Caco-2 (cell line): ENCODE measurements at regions not wholly inside any gene's neighbourhood (a gene's known extent, or its start where the extent isn't known, plus 50 kb on each side); places are given as distances from the start of the nearest gene placed in this dataset.

Source experiments
- BruUV-seq: library from RNA; stranded (reverse); fragments of 400-500 nt; replicated peaks from 2 replicates; lab custom pipeline; 2021; lab: Mats Ljungman, UMichigan
- CTCF ChIA-PET: fragments of 300-600 bp; sonication (Branson Sonifier 250); formaldehyde crosslinking; loops from one replicate; lab custom pipeline; 2022; ENCODE audit warnings: antibody characterized with exemption; lab: Charles Lee
- POLR2A ChIA-PET: fragments of 300-600 bp; sonication (Branson Sonifier 250); formaldehyde crosslinking; loops from one replicate; lab custom pipeline; 2022; ENCODE audit warnings: antibody characterized with exemption; lab: Charles Lee
- DNase-seq, 2 experiments: peaks; one replicate each; pipeline versions ENCODE4 v3.0.0 to v3.0.0-alpha.2; 2020 to 2022
- H3K27me3 ChIP-seq: replicated peaks from 2 replicates; pipeline ENCODE4 v1.6.0; 2011; ENCODE audit warnings: low read length; ENCODE audit not compliant: control insufficient read depth, insufficient read depth
- H3K36me3 ChIP-seq: 2 replicates; pipeline ENCODE4 v1.5.1; 2011; ENCODE audit warnings: low read length; ENCODE audit not compliant: control insufficient read depth, insufficient read depth
- H3K4me1 ChIP-seq: fragments of 250-450 bp; sonication (Bioruptor Pico); 2 replicates; pipeline ENCODE4 v1.5.1; 2020; ENCODE audit warnings: mild to moderate bottlenecking
- H3K4me3 ChIP-seq: 2 replicates; pipeline ENCODE4 v1.5.1; 2011; ENCODE audit warnings: low read depth, mild to moderate bottlenecking, control low read depth, low read length
- H3K9me3 ChIP-seq: fragments of 250-450 bp; sonication (Bioruptor Pico); 2 replicates; pipeline ENCODE4 v1.5.1; 2020; ENCODE audit warnings: mild to moderate bottlenecking, moderate library complexity
- H3K27ac Mint-ChIP-seq: one replicate; pipeline ENCODE4 v1.8.0; 2022; ENCODE audit warnings: mixed read lengths; ENCODE audit not compliant: unreplicated experiment
- H3K27me3 Mint-ChIP-seq: one replicate; pipeline ENCODE4 v1.8.0; 2022; ENCODE audit warnings: mixed read lengths; ENCODE audit not compliant: insufficient read depth, unreplicated experiment
- H3K36me3 Mint-ChIP-seq: one replicate; pipeline ENCODE4 v1.8.0; 2022; ENCODE audit warnings: mild to moderate bottlenecking, mixed read lengths; ENCODE audit not compliant: insufficient read depth, unreplicated experiment
- H3K4me1 Mint-ChIP-seq: one replicate; pipeline ENCODE4 v1.8.0; 2022; ENCODE audit warnings: low read depth, mixed read lengths; ENCODE audit not compliant: unreplicated experiment
- H3K4me3 Mint-ChIP-seq: one replicate; pipeline ENCODE4 v1.8.0; 2022; ENCODE audit warnings: mild to moderate bottlenecking, moderate library complexity, mixed read lengths; ENCODE audit not compliant: unreplicated experiment
- H3K9me3 Mint-ChIP-seq: one replicate; pipeline ENCODE4 v1.8.0; 2022; ENCODE audit warnings: mixed read lengths; ENCODE audit not compliant: unreplicated experiment
- CTCF ChIP-seq, 2 experiments: fragments of 200-600 bp in 1 of 2; IDR thresholded peaks; 1 replicate in 1 of 2; 2 replicates in 1 of 2; pipeline versions ENCODE4 v1.5.1 to v1.8.0; 2011 to 2022; ENCODE audit warnings: antibody characterized with exemption in 1 of 2, control low read depth in 1 of 2, inconsistent platforms in 1 of 2, low read depth in 1 of 2, low read length in 1 of 2, mild to moderate bottlenecking in 1 of 2, moderate library complexity in 1 of 2; ENCODE audit not compliant: insufficient read depth in 1 of 2, severe bottlenecking in 1 of 2, unreplicated experiment in 1 of 2
- intact Hi-C: fragments of 100-400 bp; cut with micrococcal nuclease; formaldehyde crosslinking; loops from one replicate; pipeline ENCODE4 v1.10.0; 2022; ENCODE audit not compliant: unreplicated experiment

GRCh38 chr6:10259671-10260070 is 155.2 kb downstream of the TFAP2A start:
- no TSS peak for BruUV-seq
- intact Hi-C loops = loop anchor here (5.0 to 10.0 kb wide), 2 partner anchors 143 to 225 kb away; no protein-coding TSS in a partner anchor

GRCh38 chr6:10258341-10258740 is 156.5 kb downstream of the TFAP2A start:
- no peaks in the 10 kb centered on the region for H3K27me3 Mint-ChIP-seq
- BruUV-seq = no TSS peak
- no peak for DNase-seq
- TF ChIP-seq CTCF (IDR thresholded peaks at IDR 0.05; ENCODE audit: insufficient read depth in 1 of 2, low read depth in 1 of 2, low read length in 1 of 2, severe bottlenecking in 1 of 2, unreplicated experiment in 1 of 2) = no peak
- Histone ChIP-seq H3K27me3 (no peaks in the 10 kb centered on the region), H3K4me1 (peaks cover 4% of the 10 kb centered on the region; the same call in 1 of the 2 replicates), H3K9me3 (no peaks in the 10 kb centered on the region), H3K4me3 (no peak overlapping the region), H3K36me3 (no peaks in the 10 kb centered on the region)
- no peaks in the 10 kb centered on the region for H3K36me3 Mint-ChIP-seq
- no peak overlapping the region for H3K4me3 Mint-ChIP-seq
- ChIA-PET CTCF (no interaction called here), POLR2A (no interaction called here)
- no peaks in the 10 kb centered on the region for H3K4me1 Mint-ChIP-seq
- intact Hi-C loops = loop anchor here (5.0 to 10.0 kb wide), 2 partner anchors 144 to 224 kb away; no protein-coding TSS in a partner anchor
- H3K27ac Mint-ChIP-seq = no peak overlapping the region
- peaks cover 13% of the 10 kb centered on the region for H3K9me3 Mint-ChIP-seq

More at GRCh38 chr6:10259671-10260070, 155.2 kb downstream of the TFAP2A start:
- POLR2A ChIA-PET = no interaction called here
- Histone ChIP-seq H3K27me3 (no peaks in the 10 kb centered on the region), H3K4me1 (no peaks in the 10 kb centered on the region), H3K4me3 (no peak overlapping the region), H3K36me3 (no peaks in the 10 kb centered on the region), H3K9me3 (no peaks in the 10 kb centered on the region)
- DNase-seq = no peak
- peaks cover 13% of the 10 kb centered on the region for H3K9me3 Mint-ChIP-seq
- H3K27ac Mint-ChIP-seq = no peak overlapping the region
- no peaks in the 10 kb centered on the region for H3K4me1 Mint-ChIP-seq
- TF ChIP-seq CTCF (IDR thresholded peaks at IDR 0.05; ENCODE audit: insufficient read depth in 1 of 2, low read depth in 1 of 2, low read length in 1 of 2, severe bottlenecking in 1 of 2, unreplicated experiment in 1 of 2) = no peak
- CTCF ChIA-PET = no interaction called here
- H3K36me3 Mint-ChIP-seq = no peaks in the 10 kb centered on the region
- H3K27me3 Mint-ChIP-seq = no peaks in the 10 kb centered on the region
- H3K4me3 Mint-ChIP-seq = no peak overlapping the region

GRCh38 chr6:10256113-10256690 is 158.7 kb downstream of the TFAP2A start:
- H3K4me1 ChIP-seq = peaks cover 7% of the 10 kb centered on the region; the same call in 1 of the 2 replicates
- H3K36me3 Mint-ChIP-seq = no peaks in the 10 kb centered on the region
- no peaks in the 10 kb centered on the region for H3K9me3 ChIP-seq
- intact Hi-C loops = loop anchor here (5.0 to 10.0 kb wide), 2 partner anchors 146 to 221 kb away; no protein-coding TSS in a partner anchor
- TF ChIP-seq CTCF (IDR thresholded peaks at IDR 0.05; ENCODE audit: insufficient read depth in 1 of 2, low read depth in 1 of 2, low read length in 1 of 2, severe bottlenecking in 1 of 2, unreplicated experiment in 1 of 2) = peak; percentile 40 to 54
- no peaks in the 10 kb centered on the region for H3K27me3 Mint-ChIP-seq
- no peaks in the 10 kb centered on the region for H3K36me3 ChIP-seq
- no peaks in the 10 kb centered on the region for H3K27me3 ChIP-seq
- H3K27ac Mint-ChIP-seq = no peak overlapping the region
- ChIA-PET POLR2A (no interaction called here), CTCF (interaction anchor here (0.9 kb wide), 1 partner anchor 185 kb away, joined by 3 read pairs; no protein-coding TSS in a partner anchor)
- no peak overlapping the region for H3K4me3 Mint-ChIP-seq
- H3K9me3 Mint-ChIP-seq = peaks cover 13% of the 10 kb centered on the region
- peak in 1 of 2 experiments; percentile 16 for DNase-seq
- H3K4me1 Mint-ChIP-seq = peaks cover under 1% of the 10 kb centered on the region
- no peak overlapping the region for H3K4me3 ChIP-seq
- BruUV-seq = no TSS peak
